Smooth muscle cell (in vitro differentiated cells): ENCODE measurements at regions not wholly inside any gene's neighbourhood (a gene's known extent, or its start where the extent isn't known, plus 50 kb on each side); places are given as distances from the start of the nearest gene placed in this dataset.

Source experiments
- DNase-seq: peaks from one replicate; lab custom pipeline; 2025; ENCODE audit not compliant: unreplicated experiment; lab: John Stamatoyannopoulos, UW
- H2AFZ ChIP-seq: fragments of 200-600 bp; sonication (generic); 2 replicates; pipeline ENCODE4 v1.6.0; 2016; ENCODE audit warnings: antibody characterized with exemption, low read depth, mild to moderate bottlenecking
- H3F3A ChIP-seq: fragments of 200-600 bp; sonication (generic); 2 replicates; pipeline ENCODE4 v1.6.0; 2017; ENCODE audit warnings: antibody characterized with exemption, low read depth
- H3K27ac ChIP-seq: fragments of 200-600 bp; sonication (generic); 2 replicates; pipeline ENCODE4 v1.5.1; 2016; ENCODE audit warnings: low read depth, mild to moderate bottlenecking
- H3K27me3 ChIP-seq: fragments of 200-600 bp; sonication (generic); 2 replicates; pipeline ENCODE4 v1.6.1; 2016; ENCODE audit warnings: low read depth, mild to moderate bottlenecking
- H3K36me3 ChIP-seq: fragments of 200-600 bp; sonication (generic); 2 replicates; pipeline ENCODE4 v1.5.1; 2016; ENCODE audit warnings: low read depth
- H3K4me1 ChIP-seq: fragments of 200-600 bp; sonication (generic); 2 replicates; pipeline ENCODE4 v1.5.1; 2016; ENCODE audit warnings: low read depth
- H3K4me2 ChIP-seq: fragments of 200-600 bp; sonication (generic); 2 replicates; pipeline ENCODE4 v1.6.0; 2016; ENCODE audit warnings: mild to moderate bottlenecking
- H3K4me3 ChIP-seq: fragments of 200-600 bp; sonication (generic); 2 replicates; pipeline ENCODE4 v1.5.1; 2016; ENCODE audit warnings: mild to moderate bottlenecking
- H3K79me2 ChIP-seq: fragments of 200-600 bp; sonication (generic); 2 replicates; pipeline ENCODE4 v1.6.0; 2016; ENCODE audit warnings: low read depth, mild to moderate bottlenecking
- H3K9ac ChIP-seq: fragments of 200-600 bp; sonication (generic); 2 replicates; pipeline ENCODE4 v1.6.0; 2016; ENCODE audit warnings: low read depth
- H3K9me3 ChIP-seq: fragments of 200-600 bp; sonication (generic); replicated peaks from 2 replicates; pipeline ENCODE4 v1.5.1; 2016; ENCODE audit warnings: low read depth
- H4K20me1 ChIP-seq: fragments of 200-600 bp; sonication (generic); 2 replicates; pipeline ENCODE4 v1.6.0; 2016; ENCODE audit warnings: low read depth
- WGBS: methylation state at CpG from one replicate; pipeline ENCODE4 v1.1.7; 2016; ENCODE audit warnings: low lambda C conversion rate; 5-methylcytosine and 5-hydroxymethylcytosine counted together
- TF ChIP-seq, protein P1 (sequence below): fragments of 200-600 bp; sonication (generic); IDR thresholded peaks from 2 replicates; pipeline ENCODE4 v1.5.1; 2017; ENCODE audit warnings: borderline replicate concordance, mild to moderate bottlenecking, antibody characterized with exemption; ENCODE audit not compliant: insufficient read depth, poor library complexity, severe bottlenecking

DNA sequence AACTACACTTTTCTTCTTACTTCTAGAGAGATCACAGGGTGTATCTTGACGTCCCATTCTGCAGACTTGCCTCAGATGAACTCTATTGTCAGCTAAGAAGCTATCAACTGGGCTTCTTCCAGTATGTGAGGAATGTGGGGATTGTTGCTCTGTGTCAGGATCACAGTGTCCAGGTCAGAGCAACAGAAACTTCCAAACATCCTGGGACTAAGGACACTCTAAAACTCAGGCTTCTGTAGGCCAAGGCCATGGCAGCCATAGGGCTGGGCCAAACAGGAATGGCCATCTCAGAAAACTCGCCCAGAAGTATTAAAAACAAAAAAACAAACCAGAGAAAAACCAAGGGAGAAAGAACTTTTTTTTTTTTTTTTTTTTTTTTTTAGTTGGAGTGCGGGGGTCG is 210.0 kb upstream of the CLINT1 start:
- 89% methylated on average over 4 of the region's 4 CpGs for WGBS

DNA sequence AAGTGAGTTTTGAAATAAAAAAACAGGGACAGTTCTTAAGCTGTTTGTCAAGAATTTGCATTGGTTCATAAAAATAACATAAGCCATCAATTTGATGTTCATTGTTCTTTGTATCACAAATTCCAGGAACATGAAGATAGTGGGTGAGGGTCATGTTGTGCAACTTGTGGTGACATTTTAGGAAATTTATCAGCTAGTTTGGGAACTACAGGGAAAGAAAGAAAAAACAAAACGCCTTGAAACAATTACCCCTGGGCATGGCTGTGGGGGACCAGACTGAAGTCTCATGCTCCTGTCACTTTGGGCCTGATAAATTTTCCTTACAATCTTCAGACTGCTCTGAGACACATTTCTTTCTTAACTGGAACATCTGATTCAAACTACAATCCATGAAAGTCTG is 207.1 kb upstream of the CLINT1 start:
- 35% methylated on average over 1 of the region's 1 CpG for WGBS
- no peak overlapping the region for H3K9ac ChIP-seq
- H4K20me1 ChIP-seq = no peaks in the 10 kb centered on the region
- no peak overlapping the region for H2AFZ ChIP-seq
- H3F3A ChIP-seq = no peaks in the 10 kb centered on the region
- H3K36me3 ChIP-seq = no peaks in the 10 kb centered on the region
- no peak overlapping the region for H3K4me2 ChIP-seq
- no peaks in the 10 kb centered on the region for H3K27me3 ChIP-seq
- H3K4me3 ChIP-seq = no peak overlapping the region
- H3K4me1 ChIP-seq = no peaks in the 10 kb centered on the region
- H3K27ac ChIP-seq = no peak overlapping the region
- DNase-seq = no peak
- TF ChIP-seq, protein P1, sequence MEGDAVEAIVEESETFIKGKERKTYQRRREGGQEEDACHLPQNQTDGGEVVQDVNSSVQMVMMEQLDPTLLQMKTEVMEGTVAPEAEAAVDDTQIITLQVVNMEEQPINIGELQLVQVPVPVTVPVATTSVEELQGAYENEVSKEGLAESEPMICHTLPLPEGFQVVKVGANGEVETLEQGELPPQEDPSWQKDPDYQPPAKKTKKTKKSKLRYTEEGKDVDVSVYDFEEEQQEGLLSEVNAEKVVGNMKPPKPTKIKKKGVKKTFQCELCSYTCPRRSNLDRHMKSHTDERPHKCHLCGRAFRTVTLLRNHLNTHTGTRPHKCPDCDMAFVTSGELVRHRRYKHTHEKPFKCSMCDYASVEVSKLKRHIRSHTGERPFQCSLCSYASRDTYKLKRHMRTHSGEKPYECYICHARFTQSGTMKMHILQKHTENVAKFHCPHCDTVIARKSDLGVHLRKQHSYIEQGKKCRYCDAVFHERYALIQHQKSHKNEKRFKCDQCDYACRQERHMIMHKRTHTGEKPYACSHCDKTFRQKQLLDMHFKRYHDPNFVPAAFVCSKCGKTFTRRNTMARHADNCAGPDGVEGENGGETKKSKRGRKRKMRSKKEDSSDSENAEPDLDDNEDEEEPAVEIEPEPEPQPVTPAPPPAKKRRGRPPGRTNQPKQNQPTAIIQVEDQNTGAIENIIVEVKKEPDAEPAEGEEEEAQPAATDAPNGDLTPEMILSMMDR = no peak
- H3K79me2 ChIP-seq = no peaks in the 10 kb centered on the region
- H3K9me3 ChIP-seq = no peaks in the 10 kb centered on the region

More for the DNA sequence above, 210.0 kb upstream of the CLINT1 start:
- H3K4me3 ChIP-seq = no peak overlapping the region
- no peak overlapping the region for H2AFZ ChIP-seq
- no peaks in the 10 kb centered on the region for H4K20me1 ChIP-seq
- H3K27ac ChIP-seq = no peak overlapping the region
- H3K9me3 ChIP-seq = no peaks in the 10 kb centered on the region
- no peak overlapping the region for H3K4me2 ChIP-seq
- no peaks in the 10 kb centered on the region for H3K79me2 ChIP-seq
- TF ChIP-seq, protein P1 = no peak
- H3F3A ChIP-seq = no peaks in the 10 kb centered on the region
- DNase-seq = no peak
- H3K9ac ChIP-seq = no peak overlapping the region
- H3K27me3 ChIP-seq = no peaks in the 10 kb centered on the region
- no peaks in the 10 kb centered on the region for H3K4me1 ChIP-seq
- H3K36me3 ChIP-seq = no peaks in the 10 kb centered on the region

DNA sequence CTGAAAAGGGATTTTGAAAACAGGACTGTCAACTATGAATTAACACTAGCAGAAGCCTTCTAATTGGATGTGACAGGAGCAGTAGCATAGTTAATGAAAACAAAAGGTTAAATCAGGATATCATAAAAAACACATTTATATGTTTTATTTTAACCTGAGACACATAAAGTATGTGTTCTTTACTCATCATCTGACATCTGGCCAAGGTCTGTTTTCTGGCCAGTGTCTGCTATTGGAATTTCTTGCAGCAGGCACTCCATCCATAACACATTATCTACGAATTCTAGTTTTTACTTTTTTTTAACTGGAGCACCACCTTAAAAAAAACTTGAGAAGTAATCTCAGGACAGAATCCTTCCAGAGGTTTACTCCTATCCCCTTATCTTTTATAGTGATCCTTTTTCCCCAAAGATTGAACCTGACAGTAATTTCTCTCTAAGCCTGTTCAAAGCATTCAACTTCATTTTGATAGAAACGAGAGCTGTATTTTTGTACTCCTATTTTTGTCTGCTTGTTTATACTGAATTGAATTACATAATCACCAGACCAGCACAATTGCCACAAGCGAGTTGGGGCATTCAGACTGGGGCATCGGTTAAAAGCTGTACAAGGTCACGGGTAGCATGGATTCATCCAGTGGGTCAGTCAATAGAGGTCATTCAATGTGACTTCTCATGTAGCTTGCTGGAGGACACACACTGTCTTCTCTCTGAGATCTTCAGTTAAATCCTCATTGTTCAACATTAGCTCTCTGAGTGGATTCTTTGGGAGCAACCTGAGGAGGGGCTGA is 205.6 kb upstream of the CLINT1 start:
- H3K27ac ChIP-seq = no peak overlapping the region
- TF ChIP-seq, protein P1 = no peak
- H3K27me3 ChIP-seq = no peaks in the 10 kb centered on the region
- no peak overlapping the region for H3K9ac ChIP-seq
- H3K4me2 ChIP-seq = no peak overlapping the region
- no peak overlapping the region for H3K4me3 ChIP-seq
- H3K9me3 ChIP-seq = no peaks in the 10 kb centered on the region
- no peak overlapping the region for H2AFZ ChIP-seq
- WGBS = 82% methylated on average over 5 of the region's 5 CpGs
- no peaks in the 10 kb centered on the region for H3F3A ChIP-seq
- no peaks in the 10 kb centered on the region for H3K4me1 ChIP-seq
- no peaks in the 10 kb centered on the region for H3K36me3 ChIP-seq
- H4K20me1 ChIP-seq = no peaks in the 10 kb centered on the region
- no peak for DNase-seq
- no peaks in the 10 kb centered on the region for H3K79me2 ChIP-seq

DNA sequence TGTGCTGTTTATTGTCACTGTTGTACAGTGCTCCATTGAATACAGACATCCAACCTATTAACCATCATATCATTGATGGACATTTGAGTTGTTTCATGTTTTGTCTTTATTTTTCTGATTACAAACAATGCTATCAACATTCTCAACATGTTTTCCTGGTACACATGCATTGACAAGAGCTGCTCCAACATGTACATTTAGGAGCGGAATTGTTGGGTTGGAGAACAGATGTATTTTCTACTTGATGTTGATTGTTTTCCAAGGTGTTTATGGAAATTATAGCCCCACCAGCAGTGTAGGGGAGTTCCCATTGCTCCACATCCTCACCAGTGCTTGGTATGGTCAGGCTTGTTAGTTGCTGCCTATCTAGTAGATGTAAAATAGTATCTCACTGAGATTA is 204.1 kb upstream of the CLINT1 start:
- Histone ChIP-seq H2AFZ (no peak overlapping the region), H4K20me1 (no peaks in the 10 kb centered on the region), H3K27me3 (no peaks in the 10 kb centered on the region), H3K79me2 (no peaks in the 10 kb centered on the region), H3K4me2 (no peak overlapping the region), H3K9ac (no peak overlapping the region), H3K36me3 (no peaks in the 10 kb centered on the region), H3F3A (no peaks in the 10 kb centered on the region), H3K4me3 (no peak overlapping the region), H3K9me3 (no peaks in the 10 kb centered on the region), H3K27ac (no peak overlapping the region), H3K4me1 (no peaks in the 10 kb centered on the region)
- no peak for DNase-seq
- TF ChIP-seq, protein P1 = no peak
- 100% methylated on average over 1 of the region's 1 CpG for WGBS
